K562 (cell line): ENCODE measurements at regions not wholly inside any gene's neighbourhood (a gene's known extent, or its start where the extent isn't known, plus 50 kb on each side); places are given as distances from the start of the nearest gene placed in this dataset.

Experiments
- ADNP ChIP-seq: fragments of 200-800 bp; sonication (Bioruptor generic); IDR thresholded peaks from 2 replicates; pipeline ENCODE4 v1.6.1; 2016; ENCODE audit warnings: missing genetic modification characterization, missing compliant biosample characterization
- MAFK ChIP-seq: IDR thresholded peaks from 2 replicates; pipeline ENCODE4 v1.6.1; 2011; ENCODE audit warnings: low read length, improper control_type of control experiment
- SMARCC2 ChIP-seq: fragments of 450-650 bp; IDR thresholded peaks from 2 replicates; pipeline ENCODE4 v1.6.1; 2017; ENCODE audit warnings: antibody characterized with exemption, moderate library complexity, mild to moderate bottlenecking, low read depth
- VEZF1 ChIP-seq: fragments of 200-800 bp; sonication (Bioruptor generic); IDR thresholded peaks from 2 replicates; pipeline ENCODE4 v1.6.1; 2017; ENCODE audit warnings: missing genetic modification characterization, missing compliant biosample characterization
- ZNF354B ChIP-seq: fragments of 250-450 bp; sonication (Bioruptor Pico); IDR thresholded peaks from 2 replicates; pipeline ENCODE4 v1.4.0; 2020

- no peak for TF ChIP-seq VEZF1 (CRISPR knock-in tag)
- TF ChIP-seq ADNP (tag): no peak
- no peak for TF ChIP-seq SMARCC2
- TF ChIP-seq MAFK: no peak
- no peak for TF ChIP-seq ZNF354B (CRISPR knock-in tag)
Measured at GRCh38 chr22:40108396-40108795, 69.3 kb upstream of the TNRC6B start.
